ENCODE measurements at regions not wholly inside any gene's neighbourhood (a gene's known extent, or its start where the extent isn't known, plus 50 kb on each side); places are given as distances from the start of the nearest gene placed in this dataset.

- Histone ChIP-seq H3K4me3 (no peak overlapping the region), H4K20me1 (replicated peaks; ENCODE audit: insufficient read depth) (no peaks in the 10 kb centered on the region), H3K27me3 (ENCODE audit: insufficient read depth) (no peaks in the 10 kb centered on the region), H2AFZ (no peak overlapping the region), H3K36me3 (ENCODE audit: insufficient read depth) (no peaks in the 10 kb centered on the region), H3K9me2 (ENCODE audit: insufficient read depth) (no peaks in the 10 kb centered on the region), H3K4me2 (no peak overlapping the region), H3K79me2 (replicated peaks; ENCODE audit: insufficient read depth) (no peaks in the 10 kb centered on the region), H3K4me1 (ENCODE audit: insufficient read depth) (no peaks in the 10 kb centered on the region), H3F3A (replicated peaks; ENCODE audit: low read depth) (no peaks in the 10 kb centered on the region), H3K27ac (ENCODE audit: low read depth) (no peak overlapping the region)
- Mint-ChIP-seq H3K4me1 (peaks cover 6% of the 10 kb centered on the region; the same call in 2 of the 3 replicates), H3K36me3 (ENCODE audit: low read depth) (no peaks in the 10 kb centered on the region), H3K27me3 (ENCODE audit: insufficient read depth, low read depth, poor library complexity) (peaks cover 6% of the 10 kb centered on the region), H3K9me3 (no peaks in the 10 kb centered on the region), H3K4me3 (no peak overlapping the region), H3K27ac (no peak overlapping the region)
- no peak for TF ChIP-seq EZH2phosphoT487 (IDR thresholded peaks at IDR 0.05; ENCODE audit: unreplicated experiment)
- TF ChIP-seq ZNF114 (CRISPR knock-in tag; IDR thresholded peaks at IDR 0.05): no peak
- TF ChIP-seq CREB1 (CRISPR knock-in tag; IDR thresholded peaks at IDR 0.05; ENCODE audit: low read depth): no peak
- no peak for TF ChIP-seq EZH2 (IDR thresholded peaks at IDR 0.05; ENCODE audit: low read depth, unreplicated experiment)
- no peak for TF ChIP-seq POLR2AphosphoS5 (IDR thresholded peaks at IDR 0.05; ENCODE audit: low read depth)
- no peak for TF ChIP-seq ZNF331 (CRISPR knock-in tag; IDR thresholded peaks at IDR 0.05; ENCODE audit: low read depth)
- TF ChIP-seq STAT1 (IDR thresholded peaks at IDR 0.05; ENCODE audit: unreplicated experiment): no peak
- DNase-seq (ENCODE audit: low spot score): no peak
- no peak for ATAC-seq
Observed at GRCh38 chr2:67463810-67464209, 66.7 kb downstream of the ETAA1 start.

GRCh38 chr2:67465623-67466022, 68.5 kb downstream of the ETAA1 start:
- TF ChIP-seq EZH2phosphoT487 (IDR thresholded peaks at IDR 0.05; ENCODE audit: unreplicated experiment) (no peak), REST (IDR thresholded peaks at IDR 0.05; ENCODE audit: unreplicated experiment) (no peak), EZH2 (IDR thresholded peaks at IDR 0.05; ENCODE audit: low read depth, unreplicated experiment) (no peak)
- no peak overlapping the region for H3K4me3 Mint-ChIP-seq
- no peaks in the 10 kb centered on the region for H3F3A ChIP-seq (replicated peaks; ENCODE audit: low read depth)

More at GRCh38 chr2:67465623-67466022, 68.5 kb downstream of the ETAA1 start:
- Histone ChIP-seq H3K27ac (ENCODE audit: low read depth) (no peak overlapping the region), H3K4me3 (no peak overlapping the region), H3K79me2 (replicated peaks; ENCODE audit: insufficient read depth) (no peaks in the 10 kb centered on the region), H3K4me1 (ENCODE audit: insufficient read depth) (no peaks in the 10 kb centered on the region), H4K20me1 (replicated peaks; ENCODE audit: insufficient read depth) (no peaks in the 10 kb centered on the region), H3K4me2 (no peak overlapping the region), H2AFZ (no peak overlapping the region), H3K36me3 (ENCODE audit: insufficient read depth) (no peaks in the 10 kb centered on the region), H3K27me3 (ENCODE audit: insufficient read depth) (no peaks in the 10 kb centered on the region), H3K9me2 (ENCODE audit: insufficient read depth) (no peaks in the 10 kb centered on the region)
- DNase-seq (ENCODE audit: low spot score): no peak
- peaks cover 6% of the 10 kb centered on the region for H3K27me3 Mint-ChIP-seq (ENCODE audit: insufficient read depth, low read depth, poor library complexity)
- peaks cover 6% of the 10 kb centered on the region; the same call in 2 of the 3 replicates for H3K4me1 Mint-ChIP-seq
- H3K36me3 Mint-ChIP-seq (ENCODE audit: low read depth): no peaks in the 10 kb centered on the region
- H3K9me3 Mint-ChIP-seq: no peaks in the 10 kb centered on the region
- no peak for ATAC-seq
- H3K27ac Mint-ChIP-seq: no peak overlapping the region
